ENCODE measurements at regions not wholly inside any gene's neighbourhood (a gene's known extent, or its start where the extent isn't known, plus 50 kb on each side); places are given as distances from the start of the nearest gene placed in this dataset.
A peak's percentile ranks its signal among the peaks of the same experiment; 100 is the strongest.

GRCh38 chr6:40907198-40907701 is 131.8 kb downstream of the UNC5CL start:
- H3K9me3 ChIP-seq (replicated peaks in 1 of 11) = peaks cover 4 to 11% (median 8%) of the 10 kb centered on the region in 11 experiments; a peak in 14 of 22 replicates
- H4K20me1 ChIP-seq = no peaks in the 10 kb centered on the region
- no peaks in the 10 kb centered on the region for H3K36me3 ChIP-seq
- H3K9ac ChIP-seq = no peak overlapping the region
- peak overlapping the region in 5 of 11 experiments; percentile 14 to 47 (median 27); a peak in 8 of 22 replicates for H3K4me2 ChIP-seq
- no peak overlapping the region for H3K27ac ChIP-seq
- no peak overlapping the region for H3K4me3 ChIP-seq
- no peaks in the 10 kb centered on the region for H3K27me3 ChIP-seq
- no peak for TF ChIP-seq Cebpa-rat (IDR thresholded peaks at IDR 0.05)
- peaks cover 3 to 25% (median 10%) of the 10 kb centered on the region in 10 experiments; a peak in 18 of 20 replicates for H3K4me1 ChIP-seq

DNA sequence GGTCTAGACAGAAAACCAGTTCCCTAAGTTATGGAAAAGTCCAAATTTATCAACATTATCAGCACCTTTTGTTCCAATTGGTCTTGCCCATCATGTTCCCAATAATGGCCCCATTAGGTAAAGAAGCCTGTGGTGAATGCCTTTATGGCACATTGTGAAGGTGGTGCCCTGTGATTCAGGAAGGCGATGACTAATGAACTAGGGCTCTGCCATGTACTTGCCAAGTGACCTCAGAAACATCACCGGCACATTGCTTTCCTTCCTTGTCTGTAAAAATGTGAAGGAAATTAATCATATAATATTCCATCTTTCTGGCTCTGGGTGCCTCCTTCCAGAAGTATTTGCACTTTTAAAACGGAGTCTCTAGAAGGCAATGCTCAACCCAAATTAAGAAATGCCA is 132.3 kb downstream of the UNC5CL start:
- no peaks in the 10 kb centered on the region for H4K20me1 ChIP-seq
- no peaks in the 10 kb centered on the region for H3K36me3 ChIP-seq
- H3K9me3 ChIP-seq (replicated peaks in 1 of 11) = peaks cover 4 to 11% (median 8%) of the 10 kb centered on the region in 11 experiments; a peak in 14 of 22 replicates
- H3K27ac ChIP-seq = no peak overlapping the region
- peak overlapping the region in 1 of 11 experiments; percentile 53; a peak in 1 of 22 replicates for H3K4me2 ChIP-seq
- H3K27me3 ChIP-seq = no peaks in the 10 kb centered on the region
- H3K4me1 ChIP-seq = peaks cover 0 to 22% (median 6%) of the 10 kb centered on the region in 10 experiments; a peak in 10 of 20 replicates
- no peak overlapping the region for H3K4me3 ChIP-seq
- H3K9ac ChIP-seq = no peak overlapping the region
- TF ChIP-seq Cebpa-rat (IDR thresholded peaks at IDR 0.05) = no peak

GRCh38 chr6:40904583-40905194 is 134.3 kb downstream of the UNC5CL start:
- Histone ChIP-seq H4K20me1 (no peaks in the 10 kb centered on the region), H3K9me3 (replicated peaks in 1 of 11) (peaks cover 4 to 11% (median 8%) of the 10 kb centered on the region in 11 experiments; a peak in 14 of 22 replicates), H3K36me3 (no peaks in the 10 kb centered on the region), H3K27me3 (no peaks in the 10 kb centered on the region), H3K27ac (no peak overlapping the region; a peak in 1 of 22 replicates), H3K4me1 (peaks cover 0 to 22% (median 5%) of the 10 kb centered on the region in 10 experiments; a peak in 9 of 20 replicates), H3K4me2 (peak overlapping the region in 1 of 11 experiments; percentile 43; a peak in 1 of 22 replicates), H3K4me3 (no peak overlapping the region), H3K9ac (no peak overlapping the region)
- TF ChIP-seq Cebpa-rat (IDR thresholded peaks at IDR 0.05) = no peak

- Histone ChIP-seq H3K27ac (no peak overlapping the region), H3K4me2 (no peak overlapping the region), H3K9ac (no peak overlapping the region), H3K36me3 (no peaks in the 10 kb centered on the region), H3K27me3 (no peaks in the 10 kb centered on the region), H3K4me3 (no peak overlapping the region), H4K20me1 (no peaks in the 10 kb centered on the region), H3K4me1 (peaks cover 0 to 22% (median 5%) of the 10 kb centered on the region in 10 experiments; a peak in 9 of 20 replicates), H3K9me3 (replicated peaks in 1 of 11) (peaks cover 0 to 6% (median under 1%) of the 10 kb centered on the region in 11 experiments; a peak in 4 of 22 replicates)
- no peak for TF ChIP-seq Cebpa-rat (IDR thresholded peaks at IDR 0.05)
Measured at GRCh38 chr6:40903456-40903855, 135.6 kb downstream of the UNC5CL start.

DNA sequence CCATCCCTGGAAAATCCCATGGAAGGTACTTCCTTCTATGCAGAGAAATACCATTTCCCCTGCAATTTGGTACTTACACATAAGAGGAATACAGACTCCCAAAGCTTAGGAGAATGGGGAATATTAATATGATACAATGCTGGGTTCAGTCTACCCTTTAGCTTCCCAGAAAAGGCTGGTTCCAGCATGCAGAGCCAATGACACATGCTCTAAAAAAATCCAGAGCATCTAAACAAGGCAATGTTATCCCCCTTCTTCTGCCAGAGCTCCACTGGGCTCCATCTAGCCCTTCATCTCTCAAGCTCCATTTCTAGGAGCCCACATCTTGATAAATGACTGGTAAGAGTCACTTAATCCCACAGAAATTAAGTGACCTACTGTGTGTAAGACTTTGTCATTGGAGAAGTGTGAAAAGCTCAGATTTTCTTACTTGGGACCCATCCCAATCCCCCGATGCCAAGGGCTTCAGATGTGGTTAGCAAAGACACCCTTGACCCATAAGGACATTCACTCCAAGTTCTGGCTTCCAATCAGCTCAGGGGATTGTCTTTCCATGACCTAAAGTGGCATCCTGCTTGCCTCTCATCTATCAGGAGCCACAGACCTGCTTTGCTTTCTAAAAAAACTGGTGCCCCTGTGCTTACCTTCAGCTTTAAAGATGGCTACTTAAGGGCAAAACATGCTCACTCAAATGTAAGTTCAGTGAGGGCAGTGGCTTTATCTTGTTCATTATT is 137.5 kb downstream of the UNC5CL start:
- TF ChIP-seq Cebpa-rat (IDR thresholded peaks at IDR 0.05) = no peak
- no peaks in the 10 kb centered on the region for H3K27me3 ChIP-seq
- H3K4me3 ChIP-seq = no peak overlapping the region
- H3K4me2 ChIP-seq = no peak overlapping the region
- H4K20me1 ChIP-seq = no peaks in the 10 kb centered on the region
- H3K27ac ChIP-seq = no peak overlapping the region
- 0 out of 22 replicates have a peak, but pooled peaks cover 0 to 6% (median 0%) of the 10 kb centered on the region in 11 experiments for H3K9me3 ChIP-seq (replicated peaks in 1 of 11)
- H3K4me1 ChIP-seq = peaks cover 0 to 10% (median 0%) of the 10 kb centered on the region in 10 experiments; a peak in 2 of 20 replicates
- H3K36me3 ChIP-seq = no peaks in the 10 kb centered on the region
- no peak overlapping the region for H3K9ac ChIP-seq

GRCh38 chr6:40900791-40901190 is 138.2 kb downstream of the UNC5CL start:
- Histone ChIP-seq H3K27me3 (no peaks in the 10 kb centered on the region), H3K9ac (no peak overlapping the region), H3K4me1 (peaks cover 0 to 10% (median 0%) of the 10 kb centered on the region in 10 experiments; a peak in 2 of 20 replicates), H3K27ac (no peak overlapping the region), H4K20me1 (no peaks in the 10 kb centered on the region), H3K9me3 (replicated peaks in 1 of 11) (0 out of 22 replicates have a peak, but pooled peaks cover 0 to 6% (median 0%) of the 10 kb centered on the region in 11 experiments), H3K36me3 (no peaks in the 10 kb centered on the region), H3K4me2 (no peak overlapping the region), H3K4me3 (no peak overlapping the region)
- no peak for TF ChIP-seq Cebpa-rat (IDR thresholded peaks at IDR 0.05)

DNA sequence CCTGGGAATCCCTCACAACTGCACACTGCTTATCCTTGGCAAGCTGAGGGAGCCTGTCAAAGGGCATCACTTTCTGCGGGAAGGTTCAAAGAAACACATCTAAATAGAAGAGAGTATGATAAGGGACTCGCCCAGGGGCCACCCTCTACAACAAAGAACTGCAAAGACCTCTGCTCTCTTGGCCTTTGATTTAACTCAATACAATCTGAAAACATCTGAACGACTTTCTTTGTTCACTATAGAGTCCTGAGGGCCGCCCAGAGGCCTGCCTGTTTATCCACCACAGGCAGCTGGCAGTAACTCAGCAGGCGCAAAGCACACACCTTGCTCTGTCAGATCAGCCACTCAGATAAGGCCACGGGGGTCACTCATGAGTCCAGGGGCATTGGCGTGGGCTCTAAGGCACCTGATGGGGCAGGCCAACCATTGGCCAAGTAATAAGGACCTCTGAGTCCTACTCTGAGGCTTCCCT is 139.3 kb downstream of the UNC5CL start:
- H3K4me2 ChIP-seq = no peak overlapping the region
- TF ChIP-seq Cebpa-rat (IDR thresholded peaks at IDR 0.05) = no peak
- H3K4me1 ChIP-seq = peaks cover 0 to 7% (median 0%) of the 10 kb centered on the region in 10 experiments; a peak in 3 of 20 replicates

GRCh38 chr6:40898073-40898472 is 140.9 kb downstream of the UNC5CL start:
- Histone ChIP-seq H3K9me3 (replicated peaks in 1 of 11) (no peaks in the 10 kb centered on the region), H3K36me3 (no peaks in the 10 kb centered on the region), H3K4me3 (no peak overlapping the region), H3K27me3 (no peaks in the 10 kb centered on the region), H3K9ac (no peak overlapping the region), H3K4me1 (peaks cover 0 to 7% (median 0%) of the 10 kb centered on the region in 10 experiments; a peak in 2 of 20 replicates), H3K27ac (no peak overlapping the region), H4K20me1 (no peaks in the 10 kb centered on the region), H3K4me2 (no peak overlapping the region)
- no peak for TF ChIP-seq Cebpa-rat (IDR thresholded peaks at IDR 0.05)

More for the DNA sequence above, 139.3 kb downstream of the UNC5CL start:
- Histone ChIP-seq H3K9me3 (replicated peaks in 1 of 11) (no peaks in the 10 kb centered on the region), H3K9ac (no peak overlapping the region), H3K27me3 (no peaks in the 10 kb centered on the region), H3K4me3 (no peak overlapping the region), H3K36me3 (no peaks in the 10 kb centered on the region), H4K20me1 (no peaks in the 10 kb centered on the region), H3K27ac (no peak overlapping the region)

- no peak overlapping the region for H3K27ac ChIP-seq
- no peaks in the 10 kb centered on the region for H3K9me3 ChIP-seq (replicated peaks in 1 of 11)
- H3K4me1 ChIP-seq = peaks cover 0 to 7% (median 0%) of the 10 kb centered on the region in 10 experiments; a peak in 2 of 20 replicates
- no peak overlapping the region for H3K9ac ChIP-seq
- no peaks in the 10 kb centered on the region for H4K20me1 ChIP-seq
- H3K36me3 ChIP-seq = no peaks in the 10 kb centered on the region
- no peak overlapping the region for H3K4me3 ChIP-seq
- TF ChIP-seq Cebpa-rat (IDR thresholded peaks at IDR 0.05) = no peak
- H3K27me3 ChIP-seq = no peaks in the 10 kb centered on the region
- H3K4me2 ChIP-seq = no peak overlapping the region
Measured at GRCh38 chr6:40897390-40898003, 141.5 kb downstream of the UNC5CL start.

All from BLaER1 treated with 17β-estradiol and CSF1 and Interleukin-3, amounts not matched to agents 10 nM and 100 nM (cell line).